Activated T-cell treated with anti-CD3 and anti-CD28 coated beads, Interleukin-2, amount 50 U/mL, for 72 hours (primary cell): ENCODE measurements at regions not wholly inside any gene's neighbourhood (a gene's known extent, or its start where the extent isn't known, plus 50 kb on each side); places are given as distances from the start of the nearest gene placed in this dataset.
A peak's percentile ranks its signal among the peaks of the same experiment; 100 is the strongest.

Experiments
- ATAC-seq, 2 donors: fragments of 150-1000 bp; cut with Tn5 transposase; replicated peaks in 1 of 2; 2 replicates each; pipeline ENCODE4 v1.10.0; 2021; ENCODE audit warnings: moderate library complexity in 2 of 2, mild to moderate bottlenecking in 1 of 2
- DNase-seq, 2 donors: peaks; one replicate each; pipeline ENCODE4 v3.0.0; 2021 to 2022; ENCODE audit warnings: mixed read lengths in 1 of 2
- H3K27ac Mint-ChIP-seq: one replicate; pipeline ENCODE4 v1.8.0; 2022; ENCODE audit warnings: mild to moderate bottlenecking, moderate library complexity, mixed read lengths
- H3K27me3 Mint-ChIP-seq: one replicate; pipeline ENCODE4 v1.8.0; 2022; ENCODE audit warnings: low read depth, mixed read lengths
- H3K36me3 Mint-ChIP-seq, 2 donors: one replicate each; pipeline ENCODE4 v1.8.0; 2022; ENCODE audit warnings: mixed read lengths in 2 of 2, mild to moderate bottlenecking in 1 of 2; ENCODE audit not compliant: insufficient read depth in 2 of 2
- H3K4me1 Mint-ChIP-seq: one replicate; pipeline ENCODE4 v1.8.0; 2022; ENCODE audit warnings: low read depth, mixed read lengths
- H3K4me3 Mint-ChIP-seq, 2 donors: one replicate each; pipeline ENCODE4 v1.8.0; 2022; ENCODE audit warnings: mild to moderate bottlenecking in 2 of 2, mixed read lengths in 2 of 2, moderate library complexity in 2 of 2
- H3K9me3 Mint-ChIP-seq, 2 donors: one replicate each; pipeline ENCODE4 v1.8.0; 2022; ENCODE audit warnings: mixed read lengths in 2 of 2

DNA sequence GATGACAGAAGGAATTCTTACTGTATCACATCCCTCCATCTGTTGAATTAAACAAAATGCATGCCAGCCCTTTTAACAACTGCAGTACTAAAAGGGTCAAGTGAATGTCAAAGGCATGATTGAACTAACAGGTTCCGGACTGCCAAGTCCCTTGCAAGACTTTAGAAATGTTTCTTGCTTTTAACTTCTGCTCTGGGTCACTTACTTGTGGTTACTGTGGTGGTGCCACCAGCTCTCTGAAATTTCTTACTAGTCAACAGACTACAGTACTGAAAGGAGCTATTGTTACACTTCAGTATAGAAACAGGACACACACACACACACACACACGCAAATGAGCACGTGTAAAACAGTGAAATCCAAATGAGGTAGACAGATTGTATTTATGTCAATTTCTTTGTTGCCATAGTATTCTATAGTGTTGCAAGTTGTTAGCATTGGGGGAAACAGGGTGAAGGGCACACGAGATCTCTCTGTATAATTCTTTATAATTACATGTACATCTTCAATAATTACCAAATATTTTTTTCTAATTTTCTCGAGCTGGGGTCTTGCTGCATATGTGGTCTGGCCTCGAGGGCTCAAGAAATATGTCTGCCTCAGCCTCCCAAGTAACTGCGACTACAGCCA lies 79.9 kb upstream of the SLC25A26 start:
- ATAC-seq (no peak), DNase-seq (no peak)
- Mint-ChIP-seq H3K27ac (no peak overlapping the region), H3K27me3 (peaks cover 8% of the 10 kb centered on the region), H3K36me3 (no peaks in the 10 kb centered on the region), H3K4me3 (no peak overlapping the region), H3K9me3 (no peaks in the 10 kb centered on the region), H3K4me1 (no peaks in the 10 kb centered on the region)

DNA sequence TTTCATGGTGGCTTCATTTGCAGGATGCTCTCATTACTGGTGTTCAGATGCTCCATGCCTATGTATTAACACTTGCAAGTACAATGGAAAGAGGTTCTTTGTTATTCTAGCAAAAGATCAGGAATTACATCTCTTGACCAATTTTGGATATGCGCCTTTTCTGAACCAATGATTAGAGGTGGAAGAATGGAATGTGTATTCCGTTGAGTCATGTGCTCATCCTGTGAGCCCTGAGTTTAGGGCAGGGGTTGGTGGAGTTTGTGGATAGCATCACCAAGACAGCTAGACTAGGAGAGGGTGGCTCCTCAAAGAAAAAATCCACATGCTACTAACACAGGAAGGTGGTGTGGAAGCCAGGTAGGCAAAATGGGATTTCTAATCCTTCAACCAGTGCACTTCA lies 80.7 kb upstream of the SLC25A26 start:
- no peaks in the 10 kb centered on the region for H3K36me3 Mint-ChIP-seq
- H3K9me3 Mint-ChIP-seq = no peaks in the 10 kb centered on the region
- no peak overlapping the region for H3K4me3 Mint-ChIP-seq
- peaks cover 8% of the 10 kb centered on the region for H3K27me3 Mint-ChIP-seq
- DNase-seq = no peak
- H3K27ac Mint-ChIP-seq = no peak overlapping the region
- no peaks in the 10 kb centered on the region for H3K4me1 Mint-ChIP-seq
- ATAC-seq = no peak

DNA sequence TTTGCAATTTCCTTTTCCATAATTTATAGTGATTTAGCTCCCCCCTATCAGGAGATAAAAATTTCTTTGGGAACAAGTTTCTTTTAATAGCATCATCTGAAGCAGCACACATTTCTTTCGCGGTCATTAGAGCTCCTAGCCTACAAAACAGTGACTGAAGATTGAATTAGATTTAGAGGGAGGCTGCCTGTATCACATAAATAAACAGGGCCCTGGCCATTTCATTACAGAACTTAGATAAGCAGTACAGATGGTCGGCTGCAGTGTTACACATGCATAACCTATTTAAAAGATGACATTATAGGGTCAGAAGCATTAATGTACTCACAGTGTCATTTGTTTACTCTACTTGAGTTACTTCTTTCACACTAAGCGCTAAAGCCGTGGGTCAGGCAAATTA lies 81.4 kb upstream of the SLC25A26 start:
- Mint-ChIP-seq H3K27ac (no peak overlapping the region), H3K36me3 (no peaks in the 10 kb centered on the region), H3K27me3 (peaks cover 8% of the 10 kb centered on the region), H3K9me3 (no peaks in the 10 kb centered on the region), H3K4me1 (no peaks in the 10 kb centered on the region), H3K4me3 (no peak overlapping the region)
- DNase-seq (no peak), ATAC-seq (no peak)

DNA sequence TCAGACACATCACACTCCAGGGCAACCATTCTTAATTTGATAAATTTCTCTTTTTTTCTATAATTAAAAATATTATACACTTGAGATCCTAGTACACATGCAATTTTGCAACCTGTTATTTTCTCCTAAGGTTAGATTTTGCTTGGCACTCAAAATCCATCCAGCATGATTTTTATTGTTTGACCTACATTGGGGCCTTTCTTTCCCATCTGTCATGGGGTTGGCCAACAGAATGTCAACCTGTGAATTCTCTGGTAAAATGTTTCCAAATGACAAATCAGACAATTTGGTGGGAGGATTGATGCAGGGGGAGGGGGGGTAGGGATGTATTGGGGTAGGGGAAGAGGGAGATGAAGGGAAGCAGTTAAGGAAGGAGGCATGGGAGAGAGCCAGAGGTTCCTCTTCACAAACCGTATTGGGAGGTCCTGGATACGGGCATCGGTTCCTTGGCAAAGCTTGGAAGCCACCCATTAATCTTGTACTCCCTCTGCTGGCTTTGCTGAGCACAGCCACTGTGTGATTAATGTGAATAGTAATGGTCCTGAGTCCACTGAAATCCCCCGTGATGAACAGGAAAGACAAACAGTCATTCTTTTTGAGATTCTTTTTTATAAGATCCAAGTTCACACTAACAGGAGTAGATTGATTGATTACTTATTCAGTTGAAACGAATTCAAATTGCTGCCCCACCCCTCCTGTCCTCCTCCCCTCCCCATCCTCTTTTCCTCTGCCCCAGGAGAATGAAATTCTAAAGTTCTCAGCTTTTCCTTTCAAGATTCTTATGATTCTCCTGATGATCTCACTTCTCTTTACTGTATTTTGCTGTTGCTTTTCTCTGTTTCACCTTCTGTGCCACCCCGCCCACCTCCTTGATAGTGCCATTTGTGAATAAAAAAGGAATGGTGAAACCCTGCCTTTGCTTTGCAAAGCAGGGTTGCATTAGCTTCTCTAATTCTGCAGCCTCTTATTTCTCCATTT lies 82.2 kb upstream of the SLC25A26 start:
- Mint-ChIP-seq H3K27ac (no peak overlapping the region), H3K4me3 (no peak overlapping the region), H3K27me3 (peaks cover 8% of the 10 kb centered on the region), H3K4me1 (no peaks in the 10 kb centered on the region), H3K36me3 (no peaks in the 10 kb centered on the region), H3K9me3 (no peaks in the 10 kb centered on the region)
- DNase-seq (peak; percentile 2 to 9), ATAC-seq (no peak)

DNA sequence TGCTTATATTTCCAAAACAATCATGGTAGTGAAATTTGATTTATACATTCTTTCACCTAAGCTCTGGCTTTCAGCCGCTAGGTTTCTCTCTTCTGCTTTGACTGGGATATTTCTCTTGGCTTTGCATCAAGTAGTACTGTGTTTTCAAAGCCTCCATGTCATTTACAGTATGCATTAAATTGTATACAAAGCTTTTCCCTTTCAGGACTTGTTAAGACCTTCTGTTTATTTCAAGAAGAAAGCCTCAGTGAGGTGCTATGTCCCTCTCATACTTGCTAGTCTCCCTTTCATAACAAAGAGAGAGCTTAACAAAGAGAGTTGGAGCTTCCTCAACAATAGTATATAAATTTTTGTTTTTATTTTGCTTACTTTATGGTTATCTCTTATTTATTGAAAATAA lies 84.2 kb upstream of the SLC25A26 start:
- Mint-ChIP-seq H3K27ac (no peak overlapping the region), H3K27me3 (peaks cover 8% of the 10 kb centered on the region), H3K9me3 (no peaks in the 10 kb centered on the region), H3K4me3 (no peak overlapping the region), H3K36me3 (no peaks in the 10 kb centered on the region), H3K4me1 (no peaks in the 10 kb centered on the region)
- no peak for ATAC-seq
- no peak for DNase-seq

DNA sequence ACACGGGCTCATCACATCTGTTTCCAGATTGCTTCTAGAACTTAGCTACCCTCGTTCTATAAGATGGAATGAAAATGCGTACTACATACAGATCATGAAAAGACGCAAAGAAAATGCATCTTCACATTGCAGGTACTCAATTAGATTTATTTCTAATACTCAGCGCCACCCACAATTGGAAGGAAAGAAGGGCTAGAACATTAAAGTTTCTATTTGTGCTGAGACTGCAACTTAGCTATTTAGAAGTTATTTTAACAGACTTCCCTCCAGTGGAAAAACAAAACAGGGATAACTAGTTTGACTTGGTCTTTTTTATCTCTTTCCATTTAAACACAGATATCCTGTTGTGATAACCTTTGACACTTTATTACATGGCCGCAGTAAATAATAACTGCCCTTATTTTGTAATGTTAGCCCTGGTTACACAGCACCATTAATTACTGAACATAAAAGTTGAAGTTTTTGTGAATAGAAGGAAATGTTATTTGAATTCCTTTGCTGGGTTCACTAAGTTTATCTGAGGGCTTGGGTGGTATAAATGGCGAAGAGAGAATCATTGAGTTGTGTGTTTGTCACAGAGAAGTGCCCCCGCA lies 86.9 kb upstream of the SLC25A26 start:
- no peak for DNase-seq
- H3K27ac Mint-ChIP-seq = no peak overlapping the region
- H3K4me1 Mint-ChIP-seq = no peaks in the 10 kb centered on the region
- no peak for ATAC-seq
- H3K36me3 Mint-ChIP-seq = no peaks in the 10 kb centered on the region
- no peak overlapping the region for H3K4me3 Mint-ChIP-seq
- H3K9me3 Mint-ChIP-seq = no peaks in the 10 kb centered on the region
- H3K27me3 Mint-ChIP-seq = peaks cover 3% of the 10 kb centered on the region

DNA sequence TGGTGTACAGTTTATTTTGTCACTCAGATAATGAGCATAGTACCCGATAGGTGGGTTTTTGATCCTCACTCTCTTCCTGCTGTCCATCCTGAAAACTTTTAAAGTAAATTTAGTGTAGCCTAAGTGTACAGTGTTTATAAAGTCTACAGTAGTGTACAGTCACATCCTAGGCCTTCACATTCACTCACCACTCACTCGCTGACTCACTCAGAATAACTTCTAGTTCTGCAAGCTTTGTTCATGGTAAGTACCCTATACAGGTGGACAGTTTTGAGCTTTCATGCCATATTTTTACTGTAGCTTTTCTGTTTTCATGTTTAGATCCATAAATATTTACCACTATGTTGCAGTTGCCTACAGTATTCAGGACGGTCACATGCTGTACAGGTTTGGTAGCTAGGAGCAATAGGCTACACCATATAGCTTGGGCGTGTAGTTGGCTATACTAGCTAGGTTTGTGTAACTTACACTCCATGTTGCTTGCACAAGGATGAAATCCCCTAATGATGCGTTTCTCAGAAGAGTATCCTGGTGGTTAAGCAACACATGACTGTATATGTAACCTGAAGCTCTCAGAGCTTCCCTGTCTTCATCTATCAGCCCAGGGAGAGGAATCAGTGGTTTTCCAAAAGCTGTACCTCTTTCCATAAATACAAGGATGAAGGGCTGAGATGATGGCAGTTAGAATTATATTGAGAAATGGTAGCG lies 87.6 kb upstream of the SLC25A26 start:
- Mint-ChIP-seq H3K36me3 (no peaks in the 10 kb centered on the region), H3K27me3 (no peaks in the 10 kb centered on the region), H3K4me3 (no peak overlapping the region), H3K4me1 (no peaks in the 10 kb centered on the region), H3K27ac (no peak overlapping the region), H3K9me3 (no peaks in the 10 kb centered on the region)
- DNase-seq = no peak
- no peak for ATAC-seq

DNA sequence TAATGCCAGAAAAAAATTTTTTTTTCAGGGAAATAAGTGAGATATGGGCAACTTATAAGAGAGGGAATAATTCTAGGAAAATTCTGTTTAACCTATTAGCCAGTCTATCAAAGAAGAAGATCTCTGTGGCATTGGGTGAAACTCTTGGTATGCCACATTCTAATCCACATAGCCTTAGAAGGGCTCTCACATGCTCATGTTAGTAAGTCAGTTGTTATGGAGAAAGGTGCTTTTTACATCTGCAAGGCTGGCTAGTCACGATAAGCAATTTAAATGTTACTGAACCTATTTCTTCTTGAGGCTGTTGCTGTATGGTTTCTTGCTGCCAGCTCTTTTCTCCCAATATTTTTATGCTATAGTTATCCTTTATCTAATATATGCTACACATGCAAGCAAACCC lies 89.9 kb upstream of the MAGI1 start:
- no peaks in the 10 kb centered on the region for H3K4me1 Mint-ChIP-seq
- no peaks in the 10 kb centered on the region for H3K9me3 Mint-ChIP-seq
- H3K27ac Mint-ChIP-seq = no peak overlapping the region
- H3K36me3 Mint-ChIP-seq = no peaks in the 10 kb centered on the region
- no peak for DNase-seq
- H3K27me3 Mint-ChIP-seq = no peaks in the 10 kb centered on the region
- no peak for ATAC-seq
- no peak overlapping the region for H3K4me3 Mint-ChIP-seq

DNA sequence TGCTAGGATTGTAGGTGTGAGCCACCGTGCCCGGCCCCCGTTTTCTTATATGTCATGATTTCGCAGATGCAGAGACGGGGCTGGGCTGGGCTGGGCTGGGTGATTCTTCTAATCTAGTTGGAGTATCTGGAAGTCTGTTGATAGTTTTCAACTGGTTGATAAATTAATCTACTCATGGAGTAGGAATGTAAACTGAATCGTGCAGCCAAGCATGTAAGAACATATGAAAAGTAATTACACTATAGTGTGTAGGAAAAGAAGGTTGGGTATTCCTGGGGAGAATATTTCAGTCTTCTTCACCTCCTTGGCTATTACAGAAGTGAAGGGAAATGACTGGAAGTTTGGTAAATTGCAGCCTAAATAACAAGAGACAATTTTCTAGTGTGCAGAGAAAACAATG lies 82.6 kb upstream of the MAGI1 start:
- DNase-seq (no peak), ATAC-seq (no peak)
- Mint-ChIP-seq H3K9me3 (no peaks in the 10 kb centered on the region), H3K27ac (no peak overlapping the region), H3K4me1 (no peaks in the 10 kb centered on the region), H3K27me3 (peaks cover 4% of the 10 kb centered on the region), H3K4me3 (no peak overlapping the region), H3K36me3 (no peaks in the 10 kb centered on the region)

DNA sequence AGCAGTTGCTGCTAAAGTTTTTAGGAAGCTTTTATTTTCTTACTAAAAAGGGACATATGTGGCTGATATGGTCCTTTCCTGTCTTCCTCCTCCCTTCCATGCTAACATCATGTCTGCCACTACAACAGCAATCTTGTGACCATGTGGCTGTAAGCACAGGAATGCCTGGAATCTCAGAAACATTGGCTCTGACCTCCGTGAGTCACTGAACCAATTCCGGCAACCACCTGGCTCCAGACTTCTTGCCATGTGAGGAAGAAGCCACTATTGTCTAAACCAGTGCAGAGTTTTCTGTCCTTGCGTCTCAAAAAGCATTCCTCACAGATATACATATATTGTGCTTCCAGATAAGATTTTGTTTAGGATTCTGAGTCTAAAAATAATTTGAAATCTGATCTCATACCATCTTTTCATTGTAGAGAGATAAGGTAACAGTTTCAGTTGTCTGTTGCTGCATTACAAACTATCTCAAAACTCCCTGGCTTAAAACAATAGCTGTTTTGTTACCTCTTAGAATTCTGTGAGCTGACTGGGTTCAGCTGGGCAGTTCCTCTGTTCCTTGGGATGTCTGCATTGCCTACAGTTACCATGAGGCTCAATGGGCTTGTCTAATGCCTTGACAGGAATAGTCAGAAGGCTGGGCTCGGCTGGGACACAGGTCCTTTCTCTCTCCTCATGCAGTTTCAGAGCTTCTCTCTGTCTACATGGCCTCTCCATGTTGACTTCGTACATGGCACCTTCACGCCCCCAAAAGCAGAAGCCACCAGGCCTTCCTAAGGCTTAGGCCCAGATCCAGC lies 77.3 kb upstream of the MAGI1 start:
- H3K9me3 Mint-ChIP-seq = no peaks in the 10 kb centered on the region
- H3K36me3 Mint-ChIP-seq = no peaks in the 10 kb centered on the region
- H3K27me3 Mint-ChIP-seq = peaks cover 16% of the 10 kb centered on the region
- DNase-seq (no peak), ATAC-seq (no peak)
- H3K27ac Mint-ChIP-seq = no peak overlapping the region
- no peak overlapping the region for H3K4me3 Mint-ChIP-seq
- no peaks in the 10 kb centered on the region for H3K4me1 Mint-ChIP-seq

DNA sequence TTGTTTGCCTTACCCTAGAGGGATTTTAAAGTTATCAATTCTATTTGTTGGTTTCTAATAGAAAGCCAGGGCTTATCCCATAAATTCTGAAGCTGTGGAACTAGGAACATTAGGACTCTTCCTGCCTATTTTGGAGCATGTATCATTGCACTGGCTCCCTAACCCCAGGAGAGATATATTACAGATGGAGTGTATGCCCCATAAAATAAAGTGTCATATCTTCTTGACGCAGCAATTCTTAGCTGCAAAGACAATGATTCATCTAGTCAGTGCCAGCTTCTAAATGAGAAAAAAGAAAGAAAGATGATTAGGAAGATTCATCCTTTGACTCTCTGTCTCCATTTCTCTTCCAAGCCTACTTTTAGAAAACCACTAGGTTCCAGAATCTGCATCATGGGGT lies 74.8 kb upstream of the MAGI1 start:
- Mint-ChIP-seq H3K4me1 (no peaks in the 10 kb centered on the region), H3K9me3 (no peaks in the 10 kb centered on the region), H3K4me3 (no peak overlapping the region), H3K36me3 (no peaks in the 10 kb centered on the region), H3K27ac (no peak overlapping the region), H3K27me3 (peaks cover 12% of the 10 kb centered on the region)
- ATAC-seq (no peak), DNase-seq (no peak)

DNA sequence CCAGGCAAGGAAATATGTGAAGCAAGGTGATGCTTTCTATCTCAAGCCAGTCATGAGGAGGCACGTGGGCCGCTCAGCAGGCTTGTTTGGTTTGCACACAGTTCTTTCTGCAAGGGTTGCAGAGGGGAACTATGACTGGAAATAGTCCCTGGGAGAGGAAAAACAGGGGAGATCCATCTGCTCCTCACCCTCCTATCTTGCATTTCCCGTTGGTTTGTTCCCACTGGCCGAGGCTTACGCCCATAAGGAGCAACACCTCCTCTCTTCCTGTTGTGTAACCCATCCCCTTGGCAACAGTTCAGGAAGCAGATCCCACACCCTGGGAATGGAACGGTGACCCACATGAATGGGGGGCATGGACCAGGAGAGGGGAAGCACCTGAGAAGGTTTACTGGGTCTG lies 72.1 kb upstream of the MAGI1 start:
- Mint-ChIP-seq H3K4me3 (no peak overlapping the region), H3K36me3 (no peaks in the 10 kb centered on the region), H3K9me3 (peaks cover 0 to under 1% of the 10 kb centered on the region in 2 donors), H3K4me1 (no peaks in the 10 kb centered on the region), H3K27ac (no peak overlapping the region), H3K27me3 (peaks cover 9% of the 10 kb centered on the region)
- ATAC-seq (no peak), DNase-seq (no peak)
